Skeletal muscle satellite cell (primary cell): ENCODE measurements at regions not wholly inside any gene's neighbourhood (a gene's known extent, or its start where the extent isn't known, plus 50 kb on each side); places are given as distances from the start of the nearest gene placed in this dataset.

Experiments used
- H3K27me3 ChIP-seq: 2 replicates; pipeline ENCODE4 v1.7.0; 2013; ENCODE audit warnings: low read length; ENCODE audit not compliant: control insufficient read depth, insufficient read depth
- H3K36me3 ChIP-seq: 2 replicates; pipeline ENCODE4 v1.7.0; 2013; ENCODE audit warnings: mild to moderate bottlenecking, control low read depth, low read length; ENCODE audit not compliant: insufficient read depth
- H3K4me1 ChIP-seq: 2 replicates; pipeline ENCODE4 v1.7.0; 2013; ENCODE audit warnings: low read length; ENCODE audit not compliant: control insufficient read depth, insufficient read depth
- H3K4me2 ChIP-seq: 2 replicates; pipeline ENCODE4 v1.7.0; 2013; ENCODE audit warnings: mild to moderate bottlenecking, low read length
- H3K4me3 ChIP-seq: 2 replicates; pipeline ENCODE4 v1.7.0; 2013; ENCODE audit warnings: low read length
- H3K9ac ChIP-seq: 2 replicates; pipeline ENCODE4 v1.7.0; 2013; ENCODE audit warnings: mild to moderate bottlenecking, low read depth, low read length, moderate library complexity
- H3K9me3 ChIP-seq: replicated peaks from 2 replicates; pipeline ENCODE4 v1.7.0; 2013; ENCODE audit warnings: mild to moderate bottlenecking, control low read depth, low read length

- Histone ChIP-seq H3K4me2 (no peak overlapping the region), H3K9me3 (no peaks in the 10 kb centered on the region), H3K4me3 (no peak overlapping the region), H3K36me3 (no peaks in the 10 kb centered on the region), H3K9ac (no peak overlapping the region), H3K4me1 (no peaks in the 10 kb centered on the region), H3K27me3 (no peaks in the 10 kb centered on the region)
Measured at GRCh38 chr2:16006537-16007166, 66.3 kb downstream of the MYCN start.

- Histone ChIP-seq H3K9me3 (no peaks in the 10 kb centered on the region), H3K4me2 (no peak overlapping the region), H3K9ac (no peak overlapping the region), H3K27me3 (no peaks in the 10 kb centered on the region), H3K4me1 (no peaks in the 10 kb centered on the region), H3K4me3 (no peak overlapping the region), H3K36me3 (no peaks in the 10 kb centered on the region)
Measured at GRCh38 chr2:16005816-16006536, 65.6 kb downstream of the MYCN start.

GRCh38 chr2:16005389-16005788, 65.0 kb downstream of the MYCN start:
- no peaks in the 10 kb centered on the region for H3K4me1 ChIP-seq
- H3K4me2 ChIP-seq = no peak overlapping the region
- H3K4me3 ChIP-seq = no peak overlapping the region
- no peaks in the 10 kb centered on the region for H3K27me3 ChIP-seq
- H3K9me3 ChIP-seq = no peaks in the 10 kb centered on the region
- H3K36me3 ChIP-seq = no peaks in the 10 kb centered on the region
- no peak overlapping the region for H3K9ac ChIP-seq

GRCh38 chr2:16003809-16004208, 63.5 kb downstream of the MYCN start:
- Histone ChIP-seq H3K27me3 (no peaks in the 10 kb centered on the region), H3K9me3 (no peaks in the 10 kb centered on the region), H3K4me3 (no peak overlapping the region), H3K4me2 (no peak overlapping the region), H3K9ac (no peak overlapping the region), H3K4me1 (no peaks in the 10 kb centered on the region), H3K36me3 (no peaks in the 10 kb centered on the region)

- H3K4me2 ChIP-seq = no peak overlapping the region
- H3K9ac ChIP-seq = no peak overlapping the region
- no peak overlapping the region for H3K4me3 ChIP-seq
- H3K9me3 ChIP-seq = no peaks in the 10 kb centered on the region
- H3K36me3 ChIP-seq = no peaks in the 10 kb centered on the region
- no peaks in the 10 kb centered on the region for H3K4me1 ChIP-seq
- no peaks in the 10 kb centered on the region for H3K27me3 ChIP-seq
Measured at GRCh38 chr2:16003152-16003551, 62.8 kb downstream of the MYCN start.

- Histone ChIP-seq H3K4me1 (no peaks in the 10 kb centered on the region), H3K4me2 (no peak overlapping the region), H3K27me3 (no peaks in the 10 kb centered on the region), H3K9me3 (no peaks in the 10 kb centered on the region), H3K4me3 (no peak overlapping the region), H3K9ac (no peak overlapping the region), H3K36me3 (no peaks in the 10 kb centered on the region)
Measured at GRCh38 chr2:16002575-16002974, 62.2 kb downstream of the MYCN start.

GRCh38 chr2:16002144-16002543, 61.8 kb downstream of the MYCN start:
- H3K9me3 ChIP-seq = no peaks in the 10 kb centered on the region
- no peak overlapping the region for H3K4me2 ChIP-seq
- no peak overlapping the region for H3K9ac ChIP-seq
- H3K36me3 ChIP-seq = no peaks in the 10 kb centered on the region
- H3K27me3 ChIP-seq = no peaks in the 10 kb centered on the region
- no peaks in the 10 kb centered on the region for H3K4me1 ChIP-seq
- H3K4me3 ChIP-seq = no peak overlapping the region

GRCh38 chr2:16000642-16001041, 60.3 kb downstream of the MYCN start:
- no peak overlapping the region for H3K9ac ChIP-seq
- H3K9me3 ChIP-seq = no peaks in the 10 kb centered on the region
- H3K4me3 ChIP-seq = no peak overlapping the region

GRCh38 chr2:15999596-16000469, 59.5 kb downstream of the MYCN start:
- no peaks in the 10 kb centered on the region for H3K36me3 ChIP-seq
- H3K9ac ChIP-seq = no peak overlapping the region
- no peaks in the 10 kb centered on the region for H3K4me1 ChIP-seq
- no peaks in the 10 kb centered on the region for H3K27me3 ChIP-seq
- H3K4me3 ChIP-seq = no peak overlapping the region
- H3K4me2 ChIP-seq = no peak overlapping the region
- no peaks in the 10 kb centered on the region for H3K9me3 ChIP-seq

More at GRCh38 chr2:16000642-16001041, 60.3 kb downstream of the MYCN start:
- Histone ChIP-seq H3K27me3 (no peaks in the 10 kb centered on the region), H3K4me1 (no peaks in the 10 kb centered on the region), H3K4me2 (no peak overlapping the region), H3K36me3 (no peaks in the 10 kb centered on the region)

- Histone ChIP-seq H3K4me2 (no peak overlapping the region), H3K4me3 (no peak overlapping the region), H3K36me3 (no peaks in the 10 kb centered on the region), H3K4me1 (no peaks in the 10 kb centered on the region), H3K9me3 (no peaks in the 10 kb centered on the region), H3K27me3 (no peaks in the 10 kb centered on the region), H3K9ac (no peak overlapping the region)
Measured at GRCh38 chr2:15997728-15998280, 57.5 kb downstream of the MYCN start.
